Vagina (tissue), 2 donors: ENCODE measurements at regions not wholly inside any gene's neighbourhood (a gene's known extent, or its start where the extent isn't known, plus 50 kb on each side); places are given as distances from the start of the nearest gene placed in this dataset.

Experiments
- POLR2A ChIP-seq, 2 donors: fragments of 450-650 bp; IDR thresholded peaks; one replicate each; pipeline ENCODE4 v1.6.1; 2017; ENCODE audit warnings: antibody characterized with exemption in 2 of 2, mild to moderate bottlenecking in 2 of 2, moderate library complexity in 2 of 2
- TF ChIP-seq, protein P1 (sequence below), 3 experiments: fragments of 450-650 bp in 2 of 3; fragments of 200-600 bp in 1 of 3; sonication (generic) in 1 of 3; IDR thresholded peaks; one replicate each; pipeline ENCODE4 v1.5.1; 2017 to 2019; ENCODE audit warnings: antibody characterized with exemption in 3 of 3, mild to moderate bottlenecking in 2 of 3, moderate library complexity in 2 of 3

DNA sequence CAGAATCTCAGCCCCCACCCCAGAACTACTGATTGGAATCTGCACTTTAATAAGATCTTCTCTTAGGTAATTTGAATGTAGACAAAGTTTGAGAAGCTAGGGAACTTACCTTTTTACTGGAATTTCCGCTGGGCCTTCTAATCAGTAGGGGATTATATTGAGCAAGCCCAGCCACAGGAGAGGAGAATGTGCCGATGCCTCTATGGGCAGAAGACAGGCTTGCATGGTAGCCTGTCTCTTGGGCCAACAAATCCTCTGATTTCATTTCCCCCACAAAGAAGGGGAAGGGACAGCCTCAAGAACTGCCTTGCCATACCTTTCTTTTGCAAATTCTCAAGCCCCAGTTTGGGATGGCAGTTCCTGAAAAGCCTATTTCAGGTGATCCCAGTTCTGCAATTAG is 163.4 kb upstream of the BDNF start:
- TF ChIP-seq, protein P1, sequence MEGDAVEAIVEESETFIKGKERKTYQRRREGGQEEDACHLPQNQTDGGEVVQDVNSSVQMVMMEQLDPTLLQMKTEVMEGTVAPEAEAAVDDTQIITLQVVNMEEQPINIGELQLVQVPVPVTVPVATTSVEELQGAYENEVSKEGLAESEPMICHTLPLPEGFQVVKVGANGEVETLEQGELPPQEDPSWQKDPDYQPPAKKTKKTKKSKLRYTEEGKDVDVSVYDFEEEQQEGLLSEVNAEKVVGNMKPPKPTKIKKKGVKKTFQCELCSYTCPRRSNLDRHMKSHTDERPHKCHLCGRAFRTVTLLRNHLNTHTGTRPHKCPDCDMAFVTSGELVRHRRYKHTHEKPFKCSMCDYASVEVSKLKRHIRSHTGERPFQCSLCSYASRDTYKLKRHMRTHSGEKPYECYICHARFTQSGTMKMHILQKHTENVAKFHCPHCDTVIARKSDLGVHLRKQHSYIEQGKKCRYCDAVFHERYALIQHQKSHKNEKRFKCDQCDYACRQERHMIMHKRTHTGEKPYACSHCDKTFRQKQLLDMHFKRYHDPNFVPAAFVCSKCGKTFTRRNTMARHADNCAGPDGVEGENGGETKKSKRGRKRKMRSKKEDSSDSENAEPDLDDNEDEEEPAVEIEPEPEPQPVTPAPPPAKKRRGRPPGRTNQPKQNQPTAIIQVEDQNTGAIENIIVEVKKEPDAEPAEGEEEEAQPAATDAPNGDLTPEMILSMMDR (IDR thresholded peaks at IDR 0.05) = no peak
- TF ChIP-seq POLR2A (IDR thresholded peaks at IDR 0.05) = no peak
